HG02970 (cell line): ENCODE measurements at regions not wholly inside any gene's neighbourhood (a gene's known extent, or its start where the extent isn't known, plus 50 kb on each side); places are given as distances from the start of the nearest gene placed in this dataset.
"Not testable (repeated sequence)": the region's sequence is repeated elsewhere in the genome, so short reads cannot be mapped to it uniquely, and the experiment has no call there.

ENCODE experiments used
- ATAC-seq: cut with Tn5 transposase; IDR thresholded peaks from one replicate; pipeline ENCODE4 v1.9.1; 2021; ENCODE audit warnings: mild to moderate bottlenecking, moderate library complexity, moderate number of reproducible peaks; ENCODE audit not compliant: unreplicated experiment, low FRiP score

DNA sequence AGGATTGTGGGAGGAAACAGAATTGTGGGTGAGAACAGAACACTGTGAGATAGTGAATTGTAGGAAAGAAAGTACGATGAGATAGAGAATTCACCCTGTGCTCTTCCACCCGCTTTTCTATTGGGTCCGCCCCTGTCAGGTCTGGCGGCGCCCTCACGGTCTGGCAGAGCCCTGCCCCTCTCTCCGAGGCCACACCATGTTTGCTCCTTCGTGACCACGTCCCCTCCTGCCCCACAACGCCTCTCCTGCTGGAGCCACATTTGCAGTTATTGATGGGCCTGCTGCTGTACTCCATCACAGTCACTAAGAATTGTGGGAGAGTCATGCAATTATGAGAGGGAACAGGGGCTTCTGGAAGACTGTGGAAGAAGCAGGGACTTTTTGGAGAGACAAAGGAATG, 473.1 kb downstream of the KLF12 start:
- no peak for ATAC-seq

DNA sequence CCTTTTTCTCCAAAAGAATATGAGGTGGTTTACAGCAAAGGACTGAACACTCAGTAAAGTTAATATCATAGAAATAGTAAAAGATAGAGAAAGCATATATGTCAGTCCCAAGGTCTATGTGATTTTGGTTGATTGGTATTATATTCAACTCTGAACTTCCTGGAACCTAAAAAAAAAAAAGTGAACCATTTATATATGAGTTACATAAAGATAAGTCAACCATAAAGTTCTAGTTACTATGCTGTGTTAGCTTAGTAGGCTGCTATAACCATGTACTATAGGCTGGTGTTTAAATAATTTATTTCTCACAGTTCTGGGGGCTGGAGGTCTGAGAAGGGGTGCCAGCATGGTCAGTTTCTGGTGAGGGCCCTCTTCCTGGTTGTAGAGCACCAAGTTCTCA, 475.6 kb downstream of the KLF12 start:
- no peak for ATAC-seq

DNA sequence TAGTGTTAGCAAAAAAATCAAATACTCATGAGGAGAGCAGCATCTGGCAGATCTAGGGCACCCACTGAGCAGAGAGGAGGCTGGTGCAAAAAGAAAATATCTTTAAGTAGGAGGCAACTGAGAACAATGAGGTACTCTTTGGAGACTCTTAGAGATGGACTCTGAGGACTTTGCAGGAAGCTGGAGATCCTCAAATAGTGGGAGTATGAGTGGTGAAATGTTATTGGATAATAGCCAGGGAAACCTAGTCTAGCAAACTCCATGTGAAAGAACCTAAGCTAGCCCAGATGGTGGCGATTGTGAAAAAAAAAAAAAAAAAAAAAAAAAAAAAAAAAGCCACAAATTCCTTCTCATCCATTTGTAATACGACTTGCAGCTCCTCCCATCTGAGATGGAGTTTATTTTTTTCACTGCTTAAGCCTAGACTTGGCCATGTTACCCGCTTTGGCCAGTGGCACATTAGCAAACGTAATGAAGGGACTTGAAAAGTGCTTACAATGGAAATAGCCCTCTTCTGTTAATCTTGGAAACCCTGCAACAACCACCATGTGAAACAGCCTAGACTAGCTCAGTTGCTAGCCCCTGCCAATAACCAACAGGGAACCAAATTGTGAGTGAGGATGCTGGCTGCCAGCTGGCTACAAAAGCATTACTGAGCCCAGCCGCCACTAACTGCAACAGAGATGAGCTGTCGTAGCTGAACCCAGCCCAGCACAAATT, 476.2 kb downstream of the KLF12 start:
- ATAC-seq: no peak

DNA sequence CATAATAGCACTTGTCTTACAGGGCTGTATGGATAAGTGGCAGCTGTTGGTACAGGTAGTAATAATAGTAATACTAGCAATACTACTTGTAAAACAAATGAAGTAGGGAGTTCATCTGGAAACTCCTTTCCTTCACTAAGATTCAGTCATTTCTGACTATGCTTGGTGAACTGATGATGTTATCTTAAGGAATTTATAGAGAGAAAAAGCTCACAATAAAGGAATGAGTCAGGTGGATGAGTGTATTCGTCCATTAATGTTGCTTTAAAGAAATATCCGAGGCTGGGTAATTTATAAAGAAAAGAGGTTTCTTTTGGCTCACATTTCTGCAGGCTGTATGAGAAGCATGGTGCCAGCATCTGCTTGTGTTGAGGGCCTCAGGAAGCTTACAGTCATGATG, 477.3 kb downstream of the KLF12 start:
- ATAC-seq: no peak

DNA sequence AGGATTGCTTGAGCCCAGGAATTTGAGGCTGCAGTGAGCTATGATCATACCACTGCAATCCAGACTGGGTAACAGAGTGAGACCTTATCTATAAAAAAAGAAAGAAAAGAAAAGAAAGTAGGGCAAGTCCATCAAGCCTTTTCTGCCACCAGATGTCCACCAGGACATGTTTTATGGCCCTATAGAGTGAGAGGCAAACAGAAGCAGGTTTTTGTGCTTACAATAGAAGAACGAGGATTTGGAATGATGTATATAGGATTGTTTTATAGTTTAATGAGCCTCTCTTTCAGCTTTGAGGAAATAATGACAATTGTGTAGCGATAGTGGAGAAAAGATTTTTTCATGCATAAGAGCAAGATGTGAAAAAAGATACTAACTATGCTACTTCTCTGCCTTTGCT, 480.5 kb downstream of the KLF12 start:
- no peak for ATAC-seq

DNA sequence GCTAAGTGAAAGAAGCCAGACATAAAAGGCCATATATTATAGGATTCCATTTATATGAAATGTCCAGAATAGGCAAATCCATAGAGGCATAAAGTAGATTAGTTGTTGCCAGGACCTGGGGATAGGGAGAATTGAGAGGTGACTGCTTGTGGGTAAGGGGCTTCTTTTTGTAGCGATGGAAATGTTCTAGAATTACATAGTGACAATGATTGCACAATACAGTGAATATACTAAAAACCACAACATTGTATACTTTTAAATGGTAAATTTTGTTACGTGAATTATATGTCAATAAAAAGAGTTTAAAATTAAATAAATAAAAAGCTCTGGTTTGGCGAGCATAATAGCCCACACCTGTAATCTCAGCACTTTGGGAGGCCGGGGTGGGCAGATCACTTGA, 486.8 kb downstream of the KLF12 start:
- no peak for ATAC-seq

DNA sequence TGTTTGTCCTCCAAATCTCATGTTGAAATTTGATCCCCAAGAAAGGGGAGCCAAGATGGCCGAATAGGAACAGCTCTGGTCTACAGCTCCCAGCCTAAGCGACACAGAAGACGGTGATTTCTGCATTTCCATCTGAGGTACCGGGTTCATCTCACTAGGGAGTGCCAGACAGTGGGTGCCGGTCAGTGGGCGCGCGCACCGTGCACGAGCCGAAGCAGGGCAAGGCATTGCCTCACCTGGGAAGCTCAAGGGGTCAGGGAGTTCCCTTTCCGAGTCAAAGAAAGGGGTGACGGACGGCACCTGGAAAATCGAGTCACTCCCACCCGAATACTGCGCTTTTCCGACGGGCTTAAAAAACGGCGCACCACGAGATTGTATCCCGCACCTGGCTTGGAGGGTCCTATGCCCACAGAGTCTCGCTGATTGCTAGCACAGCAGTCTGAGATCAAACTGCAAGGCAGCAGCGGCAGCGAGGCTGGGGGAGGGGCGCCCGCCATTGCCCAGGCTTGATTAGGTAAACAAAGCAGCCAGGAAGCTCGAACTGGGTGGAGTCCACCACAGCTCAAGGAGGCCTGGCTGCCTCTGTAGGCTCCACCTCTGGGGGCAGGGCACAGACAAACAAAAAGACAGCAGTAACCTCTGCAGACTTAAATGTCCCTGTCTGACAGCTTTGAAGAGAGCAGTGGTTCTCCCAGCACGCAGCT, 493.6 kb downstream of the KLF12 start:
- ATAC-seq: not testable (repeated sequence)

DNA sequence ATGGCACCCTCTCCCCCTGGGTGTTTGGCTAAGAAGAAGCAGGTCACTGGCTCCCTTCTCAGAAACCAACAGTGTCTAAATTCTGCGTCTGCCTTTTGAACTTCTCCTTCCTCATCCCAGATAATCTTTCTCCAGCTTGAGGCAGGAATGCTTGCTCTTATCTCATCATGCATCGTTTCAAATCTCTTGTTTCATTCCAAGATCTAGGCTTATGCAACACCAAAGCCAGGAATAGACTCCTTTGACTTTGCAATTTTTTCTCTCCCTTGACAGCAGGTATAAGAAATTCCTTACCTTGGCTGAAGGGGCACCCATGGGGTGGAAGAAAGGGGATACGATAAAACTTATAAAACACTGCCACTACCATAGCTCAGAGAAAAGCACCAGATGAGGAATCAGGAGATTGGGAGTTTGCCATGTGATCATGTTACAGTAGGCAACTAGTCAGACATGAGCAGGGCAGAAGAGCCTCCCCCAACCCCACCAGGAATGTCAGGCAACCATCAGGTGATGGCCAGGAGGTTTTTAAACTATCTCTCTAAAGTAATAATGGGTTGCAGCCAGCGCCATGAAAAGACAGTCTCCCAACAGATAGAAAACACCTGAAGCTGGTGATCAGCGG, 498.9 kb downstream of the KLF12 start:
- no peak for ATAC-seq

DNA sequence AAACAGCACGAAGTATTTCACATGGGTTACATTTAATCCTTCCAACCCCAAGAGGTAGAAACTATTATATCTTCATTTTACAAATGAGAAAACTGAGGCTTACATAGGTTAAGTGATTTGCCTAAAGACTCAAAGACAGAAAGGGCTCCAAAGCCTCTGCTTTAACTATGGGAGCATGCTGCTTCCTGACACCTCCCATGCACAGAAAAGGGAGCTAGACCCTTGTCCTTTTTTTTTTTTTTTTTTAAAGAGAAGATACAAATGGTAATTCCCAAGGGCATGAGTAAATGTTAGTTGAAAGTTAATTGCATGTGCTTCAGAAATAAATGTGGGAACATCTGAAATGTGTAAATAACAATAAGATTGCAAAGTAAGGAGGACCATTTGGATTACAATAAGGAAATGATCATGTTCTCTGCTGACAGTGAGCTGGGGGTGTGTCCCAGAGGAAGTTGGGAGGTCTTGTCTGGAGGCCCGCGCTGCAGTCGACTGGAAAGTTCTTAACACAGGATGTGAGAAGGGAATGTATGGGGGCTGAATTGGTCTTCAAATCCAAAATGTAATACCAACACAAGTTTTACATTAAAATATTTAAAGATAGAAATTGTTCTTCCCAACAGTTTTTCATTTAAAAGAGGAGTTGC, 500.3 kb downstream of the KLF12 start:
- no peak for ATAC-seq

DNA sequence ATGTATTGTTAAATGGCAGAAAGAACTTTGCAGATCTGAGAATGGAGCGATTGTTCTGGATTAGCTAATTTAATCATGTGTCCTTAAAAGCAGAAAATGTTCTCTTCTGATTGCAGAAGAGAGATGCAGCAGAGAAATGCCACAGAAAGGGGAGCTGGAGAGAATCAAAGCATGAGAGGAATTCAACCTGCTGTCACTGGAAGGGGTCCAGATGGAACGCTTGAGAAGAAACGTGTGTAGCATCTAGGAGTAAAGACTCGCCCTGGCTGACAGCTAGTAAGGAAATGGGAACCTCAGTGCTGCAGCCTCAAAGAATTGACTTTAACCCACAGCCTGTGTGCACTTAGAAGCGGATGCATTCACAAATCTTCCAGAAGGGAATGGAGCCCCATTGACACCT, 502.8 kb downstream of the KLF12 start:
- no peak for ATAC-seq

DNA sequence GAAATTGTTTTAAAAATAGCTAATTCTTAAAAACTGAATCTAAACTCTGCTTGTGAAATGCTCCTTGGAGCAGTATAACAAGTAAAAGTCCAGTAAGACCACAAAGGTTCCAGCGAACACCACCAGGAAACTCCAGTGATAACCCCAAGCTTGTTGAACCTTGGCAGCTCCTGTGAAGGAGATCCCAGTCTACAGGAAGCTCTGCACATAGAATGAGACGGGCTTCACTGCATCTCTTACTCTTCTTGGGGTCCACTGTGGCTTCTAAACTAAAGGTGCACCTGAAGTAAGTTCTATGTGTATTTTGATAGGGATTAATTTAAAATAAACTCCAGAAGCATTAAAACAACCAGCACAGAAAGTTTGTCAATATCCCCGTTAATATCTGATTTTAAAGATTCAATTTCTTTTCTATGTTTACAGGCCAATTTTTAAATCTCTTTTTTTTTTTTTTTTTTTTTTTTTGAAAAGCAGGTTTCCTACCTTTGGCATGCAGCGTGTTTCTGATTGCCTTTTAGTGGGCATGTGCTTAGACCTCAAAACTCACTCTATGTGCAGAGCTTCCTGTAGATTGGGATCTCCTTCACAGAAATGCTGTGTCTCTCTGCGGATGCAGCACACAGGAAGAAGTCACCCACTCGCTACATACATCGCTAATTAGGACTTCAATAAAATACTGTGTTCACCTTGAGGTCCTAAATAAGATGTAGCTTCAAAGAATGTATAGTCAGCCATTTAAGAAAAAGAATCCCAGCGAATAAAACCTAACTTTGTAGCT, 508.5 kb downstream of the KLF12 start:
- no peak for ATAC-seq

DNA sequence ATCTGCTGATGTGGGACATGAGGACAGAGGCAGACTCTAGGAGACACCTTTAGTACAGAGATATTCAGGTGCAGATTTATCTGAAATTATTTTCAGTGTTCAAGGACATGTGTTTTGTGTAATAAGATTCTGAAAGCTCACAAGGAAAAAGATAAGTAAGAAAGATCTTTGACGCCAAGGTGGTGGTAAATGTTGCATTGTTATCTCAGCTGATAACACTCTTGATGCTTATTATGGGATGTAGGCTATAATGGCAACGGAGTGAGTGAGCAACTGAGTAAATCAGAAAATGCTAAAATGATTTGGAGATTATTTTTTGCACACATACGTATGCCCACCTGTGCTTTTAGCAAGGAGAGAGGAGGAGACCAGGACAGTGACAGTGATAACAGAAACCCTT, 510.9 kb downstream of the KLF12 start:
- no peak for ATAC-seq

DNA sequence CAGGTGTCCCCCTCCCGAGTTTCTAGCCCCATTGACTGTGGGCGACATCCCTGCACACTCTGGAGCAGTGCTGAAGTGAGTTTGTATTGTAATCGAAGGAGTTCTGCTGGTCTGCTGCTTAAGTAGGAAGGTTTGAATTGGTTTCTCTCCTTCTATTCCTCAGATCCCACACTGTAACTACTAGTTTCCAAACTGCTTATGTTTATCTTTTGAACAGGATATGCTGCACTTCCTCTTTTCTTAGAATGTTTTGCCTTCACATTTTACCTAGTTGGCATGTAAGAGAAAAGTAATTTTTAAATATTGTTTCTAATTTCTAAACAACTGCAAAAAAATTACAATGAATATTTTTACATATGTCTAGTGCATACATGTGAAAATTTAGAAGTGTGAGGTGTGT, 511.8 kb downstream of the KLF12 start:
- ATAC-seq: no peak

DNA sequence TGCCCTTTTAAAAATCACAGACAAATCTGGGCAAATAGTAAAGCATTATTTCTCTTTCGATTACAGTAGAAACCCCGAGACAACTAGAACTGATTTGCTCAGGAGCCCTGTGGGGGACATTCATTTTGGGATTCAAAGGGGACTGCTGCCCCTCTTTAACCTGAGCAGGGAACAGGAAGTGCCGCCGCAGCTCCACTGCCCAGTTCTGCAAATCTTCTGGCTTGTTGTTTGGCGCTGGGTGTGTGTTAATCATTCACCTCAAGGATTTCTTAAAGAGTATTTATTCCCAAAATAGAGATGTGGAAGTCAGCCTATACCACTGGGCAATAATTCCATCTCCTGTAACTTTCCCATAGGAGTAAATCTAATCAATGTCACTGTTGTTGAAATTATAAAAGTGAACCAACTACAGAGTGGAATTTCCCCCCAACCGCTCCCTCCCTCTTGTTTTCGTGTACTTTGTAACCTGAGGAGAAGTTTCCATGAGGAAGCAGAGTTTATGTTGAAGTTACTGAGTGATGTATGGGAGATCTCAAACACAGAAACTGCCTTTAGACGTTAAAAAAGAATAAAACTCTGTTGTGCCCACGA, 515.8 kb downstream of the KLF12 start:
- no peak for ATAC-seq

DNA sequence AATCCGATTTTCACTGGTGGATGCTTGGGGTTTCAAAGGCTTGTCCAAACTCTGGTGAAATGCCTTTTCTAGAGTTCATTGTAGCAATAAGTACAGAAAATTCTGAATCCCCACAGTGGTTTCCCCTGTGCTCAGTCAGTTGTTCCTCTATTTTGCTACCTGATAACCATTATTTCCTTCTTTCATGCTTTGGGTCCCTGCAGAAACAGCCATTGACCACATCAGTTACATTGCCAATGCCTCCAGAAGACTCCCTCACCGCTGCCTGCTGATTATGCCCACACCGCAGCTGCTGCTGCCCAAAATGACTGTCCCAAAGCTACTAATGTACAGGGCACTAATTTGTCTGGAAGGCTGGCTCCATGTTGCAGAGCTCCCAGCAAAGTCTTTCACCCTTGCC, 517.3 kb downstream of the KLF12 start:
- ATAC-seq: no peak

DNA sequence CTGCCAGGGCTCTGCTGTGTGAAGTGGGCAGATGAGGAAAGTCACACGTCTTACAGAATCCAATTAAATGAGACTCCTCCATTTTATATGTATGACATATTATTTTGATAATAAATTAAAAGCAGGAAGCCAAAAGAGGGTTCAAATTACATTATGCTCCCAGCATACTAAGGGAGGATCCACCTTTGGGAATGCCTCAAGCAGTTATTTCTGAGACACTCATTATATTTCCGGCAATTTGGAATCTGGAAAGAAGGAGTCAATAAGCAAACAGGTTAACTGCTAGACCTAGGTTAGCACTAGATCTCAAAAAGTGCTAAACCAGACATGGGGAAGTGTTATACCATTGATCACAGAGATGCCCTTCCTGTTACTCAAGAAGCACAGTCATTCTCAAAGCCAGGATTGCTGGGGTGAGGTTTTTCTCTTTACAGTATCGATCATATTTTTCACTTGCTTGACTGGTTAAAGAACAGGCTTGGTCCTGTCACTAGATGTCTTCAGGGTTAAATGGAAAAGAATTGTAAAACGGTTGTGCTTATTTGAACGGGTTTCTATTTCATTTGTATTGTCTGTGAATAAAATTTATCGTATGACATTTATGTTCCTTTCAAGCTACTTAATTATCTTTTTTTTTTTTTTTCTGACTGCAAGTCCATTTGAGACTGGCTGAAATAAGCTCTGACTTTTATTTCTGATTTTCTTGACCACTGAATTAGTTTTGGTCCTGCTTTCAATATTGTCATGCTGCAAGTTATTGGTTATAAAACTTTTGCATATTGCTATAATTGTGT, 523.2 kb downstream of the KLF12 start:
- ATAC-seq: no peak

DNA sequence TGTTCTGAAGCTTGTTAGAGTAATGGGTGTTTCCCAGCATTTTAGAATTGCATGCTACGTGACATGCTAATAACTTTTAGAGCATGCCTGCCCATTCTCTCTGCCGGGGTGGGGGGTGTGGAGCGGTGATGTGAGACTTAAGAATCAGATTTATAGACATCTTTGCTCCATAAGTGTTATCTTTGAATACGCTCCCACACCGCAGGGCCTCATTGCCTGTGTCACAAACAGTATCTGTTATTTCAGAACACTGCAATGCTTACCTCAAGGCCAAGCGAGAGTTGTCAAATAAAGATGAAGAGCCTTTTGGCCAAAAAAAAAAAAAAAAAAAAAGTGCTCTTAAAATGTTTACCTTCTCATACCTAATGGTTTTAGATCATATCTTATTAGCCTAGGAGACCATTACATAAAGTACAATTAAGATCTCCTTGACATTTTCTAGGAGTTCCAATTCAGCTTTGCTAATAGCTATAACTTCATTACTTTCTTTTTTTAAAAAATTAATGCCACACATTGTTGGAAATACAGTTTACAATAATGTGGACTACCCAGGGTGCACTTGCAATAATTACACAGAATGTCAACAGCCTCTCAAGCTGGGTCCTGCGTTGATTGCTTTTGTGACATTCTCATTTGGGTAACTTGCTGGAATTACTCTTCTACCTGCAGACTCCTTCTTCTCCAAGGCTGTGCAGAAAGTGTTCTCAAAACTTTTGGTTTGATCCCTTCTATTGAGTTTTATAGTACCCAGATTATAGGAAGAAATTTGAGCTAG, 525.3 kb downstream of the KLF12 start:
- no peak for ATAC-seq

DNA sequence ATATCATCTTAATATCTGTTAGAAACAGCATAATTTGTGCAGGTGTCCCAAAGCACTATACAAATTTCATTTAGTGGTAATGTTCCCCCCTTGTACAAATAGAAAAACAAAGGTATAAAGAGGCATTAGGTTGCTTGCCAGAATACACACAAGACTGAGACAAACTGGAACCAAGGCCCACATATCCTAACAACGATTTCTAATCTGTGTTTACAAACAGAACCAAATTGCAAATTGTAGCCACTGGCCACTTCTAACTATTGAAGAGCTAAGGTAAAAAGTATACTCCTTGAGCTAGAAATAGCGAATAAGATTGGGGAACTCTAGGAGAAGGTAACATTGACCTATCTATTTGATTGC, 526.1 kb downstream of the KLF12 start:
- no peak for ATAC-seq
